HG02870 (cell line): ENCODE measurements at regions not wholly inside any gene's neighbourhood (a gene's known extent, or its start where the extent isn't known, plus 50 kb on each side); places are given as distances from the start of the nearest gene placed in this dataset.
"Not testable (repeated sequence)": the region's sequence is repeated elsewhere in the genome, so short reads cannot be mapped to it uniquely, and the experiment has no call there.

Source experiments
- ATAC-seq: cut with Tn5 transposase; IDR thresholded peaks from one replicate; pipeline ENCODE4 v1.9.1; 2021; ENCODE audit warnings: mild to moderate bottlenecking, moderate library complexity; ENCODE audit not compliant: unreplicated experiment

GRCh38 chr1:37159102-37159501, 124.8 kb upstream of the GRIK3 start:
- ATAC-seq = no peak

GRCh38 chr1:37161171-37161570, 126.9 kb upstream of the GRIK3 start:
- no peak for ATAC-seq

DNA sequence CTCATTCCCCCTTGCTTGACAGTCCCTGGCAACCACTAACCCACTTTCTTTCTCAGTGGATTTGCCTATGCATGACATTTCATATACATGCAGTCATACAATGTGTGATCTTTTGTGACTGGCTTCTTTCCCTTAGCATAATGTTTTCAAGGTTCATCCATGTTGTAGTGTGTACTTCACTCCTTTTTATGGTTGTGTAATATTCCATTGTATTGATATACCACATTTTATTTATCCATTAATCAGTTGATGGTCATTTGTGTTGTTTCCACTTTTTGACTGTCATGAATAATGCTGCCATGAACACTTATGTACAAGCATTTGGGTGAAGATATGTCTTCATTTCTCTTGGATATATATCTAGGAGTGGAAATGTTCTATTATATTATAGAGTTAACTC, 127.7 kb upstream of the GRIK3 start:
- no peak for ATAC-seq

DNA sequence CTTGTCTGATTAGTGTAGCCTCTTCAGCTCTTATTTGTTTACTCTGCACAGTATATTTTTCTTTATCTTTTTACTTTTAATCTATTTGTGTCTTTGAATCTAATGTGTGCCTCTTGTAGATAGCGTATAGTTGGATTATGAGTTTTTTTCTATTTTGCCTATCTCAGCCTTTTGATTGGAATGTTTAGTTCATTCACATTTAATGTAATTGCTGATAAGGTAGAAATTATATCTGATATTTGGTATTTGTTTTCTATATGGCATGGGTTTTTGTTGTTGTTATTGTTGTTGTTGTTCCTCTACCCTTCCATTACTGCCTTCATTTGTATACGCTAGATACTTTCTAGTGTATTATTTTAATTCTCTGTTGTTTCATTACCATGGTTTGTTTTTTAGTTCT, 131.7 kb upstream of the GRIK3 start:
- ATAC-seq = no peak

- no peak for ATAC-seq
Observed at GRCh38 chr1:37167479-37167878, 133.2 kb upstream of the GRIK3 start.

GRCh38 chr1:37169241-37169640, 134.9 kb upstream of the GRIK3 start:
- ATAC-seq = no peak

DNA sequence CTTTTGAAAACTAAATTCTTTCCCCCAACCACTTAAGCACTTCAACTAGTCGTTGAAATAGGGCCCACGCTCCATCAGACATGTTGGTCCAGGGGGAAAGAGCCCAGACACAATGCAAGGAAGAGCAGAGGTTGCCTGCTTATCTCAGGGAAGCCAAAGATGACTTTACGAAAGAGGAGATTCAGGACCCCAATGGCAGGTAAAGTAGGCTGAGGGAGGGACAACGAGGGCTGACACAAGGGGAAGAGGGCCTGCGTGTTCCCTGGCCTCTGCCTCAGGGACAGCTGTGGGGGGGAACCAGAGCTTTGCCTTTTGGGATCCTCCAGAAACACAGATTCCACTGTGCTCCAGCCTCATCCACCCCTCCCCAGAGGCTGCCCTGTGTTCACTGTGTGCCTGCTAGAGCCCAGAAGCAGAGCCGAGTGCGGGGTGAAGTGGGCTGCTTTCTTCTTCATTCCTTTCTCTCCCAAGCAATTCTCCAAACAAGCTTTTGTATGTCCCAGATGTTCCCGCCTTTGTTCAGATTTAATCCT, 135.5 kb upstream of the GRIK3 start:
- no peak for ATAC-seq

- ATAC-seq = no peak
Observed at GRCh38 chr1:37171691-37172090, 137.4 kb upstream of the GRIK3 start.

GRCh38 chr1:37174341-37174740, 140.0 kb upstream of the GRIK3 start:
- ATAC-seq = no peak

DNA sequence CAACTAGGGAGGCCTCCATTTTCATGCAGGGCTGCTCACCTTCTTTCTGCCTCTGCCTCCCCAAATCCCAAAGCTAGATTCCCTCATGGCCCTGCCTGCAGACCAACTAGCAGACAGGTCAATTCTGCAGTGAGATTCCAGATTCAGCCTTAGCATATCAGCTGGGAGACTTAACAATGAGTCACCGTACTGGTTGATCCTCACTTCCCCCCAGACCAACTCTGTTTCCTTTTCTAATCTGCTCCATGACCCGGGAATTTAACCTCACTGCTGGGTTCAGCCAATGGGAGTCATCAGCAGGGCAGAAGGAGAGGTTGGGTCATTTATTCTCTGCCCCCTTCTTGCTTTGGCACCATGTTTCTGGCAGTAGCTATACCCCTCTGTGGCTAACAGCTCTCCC, 140.6 kb upstream of the GRIK3 start:
- ATAC-seq = no peak

DNA sequence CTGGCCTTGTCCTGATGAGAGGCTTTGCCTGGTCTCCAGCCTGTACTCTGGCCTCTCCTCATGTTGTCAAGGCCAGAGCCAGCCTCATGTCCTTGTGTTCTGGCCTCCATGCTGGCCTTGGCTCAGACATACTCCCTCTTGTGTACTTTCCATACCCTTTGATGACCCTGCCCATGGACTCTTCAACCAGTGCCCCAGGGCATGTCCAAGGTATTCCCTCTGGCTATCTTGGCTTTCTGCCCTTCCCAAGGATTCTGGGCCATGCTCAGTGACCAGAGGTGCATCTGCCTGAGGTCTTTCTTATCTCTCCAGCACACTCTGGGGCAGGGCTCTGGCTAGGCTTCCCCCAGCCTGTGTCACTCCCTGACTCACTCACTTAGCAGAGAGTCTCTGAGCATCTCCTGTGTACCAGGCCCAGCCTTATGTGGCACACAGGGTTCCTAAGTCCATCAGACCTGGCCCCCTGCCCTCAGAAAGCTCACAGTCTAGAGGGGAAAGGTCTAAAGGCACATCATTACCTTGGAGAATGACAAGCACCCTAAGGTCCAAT, 141.4 kb upstream of the GRIK3 start:
- ATAC-seq = no peak

GRCh38 chr1:37176269-37176668, 142.0 kb upstream of the GRIK3 start:
- no peak for ATAC-seq

DNA sequence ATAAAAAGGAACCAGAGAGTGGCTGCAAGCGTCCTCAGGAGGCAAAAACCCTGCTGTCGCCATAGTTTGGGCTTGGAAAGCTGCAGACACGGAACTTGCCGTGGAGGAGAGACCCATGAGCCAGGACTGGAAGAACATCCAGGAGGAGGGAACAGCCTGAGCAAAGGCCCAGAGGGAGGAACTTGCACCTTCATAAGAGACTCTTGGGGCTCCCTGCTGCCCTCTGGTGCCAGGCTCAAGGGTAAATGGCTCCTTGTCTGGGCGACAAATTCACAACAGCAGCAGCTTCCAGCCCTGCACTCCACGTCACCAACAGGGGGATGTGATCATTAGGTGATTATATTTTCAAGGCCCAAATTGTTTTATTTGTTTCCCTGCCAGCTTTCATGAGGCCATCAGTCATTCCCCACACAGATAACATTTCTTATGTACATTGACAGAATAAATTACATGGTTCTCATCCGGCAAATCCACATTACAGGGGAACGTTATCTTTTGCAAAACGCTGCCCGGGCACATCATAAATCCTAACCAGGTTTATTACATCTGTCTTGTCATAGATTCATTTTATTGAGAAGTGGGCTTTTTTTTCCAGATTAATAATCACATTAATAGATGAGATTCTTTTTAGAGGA, 143.0 kb upstream of the GRIK3 start:
- no peak for ATAC-seq

GRCh38 chr1:37181425-37181824, 147.1 kb upstream of the GRIK3 start:
- ATAC-seq = no peak

DNA sequence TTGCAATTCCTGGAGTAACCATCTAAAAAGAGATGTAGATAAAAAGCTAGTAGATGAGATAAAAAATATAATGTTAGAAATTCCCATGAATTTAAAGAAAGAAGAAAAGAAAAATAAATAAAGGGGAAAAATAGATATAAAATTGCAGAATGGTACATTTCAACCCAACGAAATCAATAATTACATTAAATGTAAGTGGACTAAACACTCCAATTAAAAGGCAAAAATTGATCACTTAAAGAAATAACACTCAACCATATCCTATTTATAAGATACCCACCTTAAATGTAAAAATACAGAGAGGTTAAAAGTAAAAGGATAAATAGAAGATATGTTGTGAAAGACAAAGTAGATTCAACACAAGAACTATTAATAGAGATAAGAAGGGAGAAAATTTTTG, 150.5 kb upstream of the GRIK3 start:
- ATAC-seq = no peak

- ATAC-seq = no peak
Observed at GRCh38 chr1:37186246-37186756, 152.0 kb upstream of the GRIK3 start.

DNA sequence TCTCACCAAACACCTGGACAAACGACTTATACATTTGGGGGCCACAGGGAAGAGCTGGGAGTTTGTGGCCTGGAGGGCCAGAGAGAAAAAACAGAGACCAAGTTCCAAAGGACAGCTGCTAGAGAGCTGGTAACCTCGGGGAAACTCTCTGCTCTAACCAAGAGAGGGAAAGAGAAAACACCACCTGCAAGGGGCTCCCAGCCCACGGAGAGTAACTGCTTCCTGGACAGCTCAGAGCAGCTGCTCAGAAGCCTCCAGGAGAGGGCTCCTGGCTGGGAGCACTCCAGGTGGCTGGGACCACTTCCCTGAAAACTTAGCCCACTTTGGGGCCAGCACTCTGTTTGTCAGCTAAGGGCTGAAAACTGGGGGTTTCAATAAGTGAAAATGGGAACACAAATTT, 154.8 kb upstream of the GRIK3 start:
- no peak for ATAC-seq

- ATAC-seq = no peak
Observed at GRCh38 chr1:37197411-37197810, 163.1 kb upstream of the GRIK3 start.

GRCh38 chr1:37214305-37214704, 180.0 kb upstream of the GRIK3 start:
- ATAC-seq = not testable (repeated sequence)

DNA sequence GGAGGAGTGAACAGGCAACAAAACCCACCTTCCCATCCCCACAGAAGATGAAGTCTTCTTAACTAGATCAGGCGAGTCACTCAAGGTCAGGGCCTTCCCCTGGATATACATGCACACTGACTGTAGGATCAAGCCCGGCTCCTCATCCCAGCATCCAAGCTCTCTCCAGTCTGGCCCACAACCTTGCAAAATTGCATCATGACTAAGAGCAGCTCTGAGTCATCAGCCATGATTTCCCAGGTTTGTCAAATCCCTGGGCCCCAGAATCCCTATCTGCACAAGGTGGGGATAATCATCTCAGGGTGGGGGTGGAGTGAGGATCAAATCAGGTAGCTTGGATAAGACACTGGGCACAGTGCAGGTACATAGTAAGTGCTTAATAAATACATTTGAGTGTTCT, 199.3 kb upstream of the GRIK3 start:
- no peak for ATAC-seq

DNA sequence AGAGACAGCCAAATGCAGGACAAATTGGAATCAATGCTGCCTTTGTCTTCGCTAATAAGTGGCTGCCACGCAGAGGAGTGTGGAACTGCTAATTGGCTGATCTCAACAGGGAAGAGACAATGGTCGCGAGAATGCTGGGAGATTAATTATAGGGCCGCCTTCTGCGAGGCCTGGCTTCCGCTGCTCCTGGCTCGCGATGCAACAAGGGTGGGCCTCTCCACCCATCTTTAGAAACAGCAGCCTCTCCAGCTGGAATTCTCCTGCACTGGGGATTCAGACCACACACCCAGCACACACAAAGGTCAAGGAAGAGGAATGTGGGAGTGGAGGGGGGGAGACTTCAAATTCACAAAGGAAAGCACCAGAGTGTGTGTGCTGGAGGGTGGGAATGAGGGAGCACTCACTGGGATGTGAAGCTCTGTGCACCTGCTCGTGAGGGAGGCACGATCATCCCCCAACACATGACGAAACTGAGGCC, 200.7 kb upstream of the GRIK3 start:
- ATAC-seq = no peak

DNA sequence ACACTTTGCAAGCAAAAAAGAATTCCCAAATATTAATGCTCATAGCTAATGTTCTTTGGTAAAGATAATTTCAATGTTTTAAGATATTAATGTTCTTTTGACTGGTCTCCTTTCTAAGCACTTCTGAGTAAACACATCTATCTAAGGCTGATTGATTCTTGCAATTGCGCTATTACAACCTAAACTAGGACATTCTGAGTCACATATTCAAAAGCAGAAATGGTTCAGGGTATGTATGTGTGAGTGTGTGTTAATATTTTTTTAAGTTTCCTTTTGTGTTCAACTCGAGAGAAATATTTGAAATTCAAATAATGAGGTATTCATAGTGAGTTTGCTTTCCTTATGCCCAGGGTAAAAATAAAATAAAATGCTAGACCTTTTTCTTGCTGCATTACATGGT, 203.6 kb upstream of the GRIK3 start:
- ATAC-seq = peak; percentile 54
